GM19438 (cell line): ENCODE measurements at regions not wholly inside any gene's neighbourhood (a gene's known extent, or its start where the extent isn't known, plus 50 kb on each side); places are given as distances from the start of the nearest gene placed in this dataset.
"Not testable (repeated sequence)": the region's sequence is repeated elsewhere in the genome, so short reads cannot be mapped to it uniquely, and the experiment has no call there.

ENCODE experiments used
- ATAC-seq: cut with Tn5 transposase; IDR thresholded peaks from one replicate; pipeline ENCODE4 v1.9.1; 2021; ENCODE audit warnings: low read depth; ENCODE audit not compliant: unreplicated experiment

GRCh38 chr13:82501834-82502233 is 1380.4 kb downstream of the SLITRK1 start:
- ATAC-seq = no peak

GRCh38 chr13:82480415-82480814 is 1401.9 kb downstream of the SLITRK1 start:
- no peak for ATAC-seq

GRCh38 chr13:82477436-82477835 is 1404.8 kb downstream of the SLITRK1 start:
- no peak for ATAC-seq

DNA sequence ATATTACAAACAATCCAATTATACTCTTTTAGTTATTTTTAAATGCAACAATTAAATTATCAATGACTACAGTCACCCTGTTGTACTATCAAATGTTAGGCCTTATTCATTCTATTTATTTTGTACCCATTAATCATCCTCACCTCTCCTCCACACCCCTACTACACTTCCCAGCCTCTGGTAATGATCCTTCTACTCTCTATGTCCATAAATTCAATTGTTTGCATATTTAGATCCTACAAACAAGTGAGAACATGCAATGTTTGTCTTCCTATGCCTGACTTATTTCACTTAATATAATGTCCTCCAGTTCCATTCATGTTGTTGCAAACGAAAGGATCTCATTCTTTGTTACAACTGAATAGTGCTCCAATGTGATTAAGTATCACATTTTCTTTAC is 1414.6 kb downstream of the SLITRK1 start:
- ATAC-seq = no peak

- not testable (repeated sequence) for ATAC-seq
Measured at GRCh38 chr13:82459575-82459974, 1422.7 kb downstream of the SLITRK1 start.

DNA sequence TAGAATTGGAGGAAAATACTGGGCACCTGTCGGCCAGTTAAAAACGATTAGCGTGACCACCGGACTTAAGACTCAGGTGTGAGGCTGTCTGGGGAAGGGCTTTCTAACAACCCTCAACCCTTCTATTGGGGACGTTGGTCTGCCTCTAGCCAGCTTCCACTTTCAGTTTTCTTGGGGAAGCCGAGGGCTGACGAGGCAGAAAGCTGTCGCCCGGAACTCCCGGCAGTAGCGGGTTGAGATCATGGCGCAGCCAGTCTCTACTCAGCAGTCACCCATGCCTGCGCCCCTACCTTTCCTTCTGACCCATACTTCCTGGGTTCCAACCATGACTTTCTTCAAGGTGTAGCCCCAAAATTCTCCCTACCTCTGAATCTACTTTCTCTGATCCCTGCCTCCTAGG is 1424.1 kb downstream of the SLITRK1 start:
- ATAC-seq = no peak

DNA sequence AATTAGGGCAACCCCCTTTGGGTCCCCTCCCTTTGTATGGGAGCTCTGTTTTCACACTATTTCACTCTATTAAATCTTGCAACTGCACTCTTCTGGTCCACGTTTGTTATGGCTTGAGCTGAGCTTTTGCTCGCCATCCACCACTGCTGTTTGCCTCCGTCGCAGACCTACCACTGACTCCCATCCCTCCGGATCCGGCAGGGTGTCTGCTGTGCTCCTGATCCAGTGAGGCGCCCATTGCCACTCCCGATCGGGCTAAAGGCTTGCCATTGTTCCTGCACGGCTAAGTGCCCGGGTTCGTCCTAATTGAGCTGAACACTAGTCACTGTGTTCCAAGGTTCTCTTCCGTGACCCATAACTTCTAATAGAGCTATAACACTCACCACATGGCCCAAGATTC is 1424.7 kb downstream of the SLITRK1 start:
- not testable (repeated sequence) for ATAC-seq

DNA sequence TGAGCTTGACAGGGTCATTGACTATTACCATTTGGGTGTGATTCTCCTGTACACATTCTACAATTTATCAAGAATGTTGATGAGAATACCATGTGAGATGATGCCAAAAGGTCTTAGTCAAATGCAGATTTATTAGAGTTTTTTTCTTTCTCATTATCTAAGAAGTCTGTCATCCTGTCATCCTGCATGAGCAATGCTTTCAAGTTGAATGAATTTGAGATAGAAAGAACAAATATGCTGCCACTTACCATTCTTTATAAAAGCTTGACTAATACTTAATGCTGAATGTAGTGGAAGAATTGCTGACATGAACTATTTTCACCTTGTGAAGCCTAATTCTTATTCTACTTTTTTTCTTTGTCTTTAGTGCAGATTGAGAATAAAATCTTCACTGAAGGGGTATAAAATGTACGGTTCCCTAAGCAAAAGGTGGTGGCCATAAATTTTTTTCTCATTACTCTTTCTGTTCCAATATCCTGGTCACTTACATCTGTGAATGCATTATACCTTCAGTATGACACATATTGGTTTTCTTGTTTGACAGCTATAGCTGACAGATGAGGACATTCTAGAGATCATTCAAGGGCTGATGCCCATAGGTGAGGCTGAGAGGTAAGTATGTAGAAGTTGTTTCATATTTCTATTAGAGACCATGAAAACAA is 1434.7 kb downstream of the SLITRK1 start:
- ATAC-seq = no peak

DNA sequence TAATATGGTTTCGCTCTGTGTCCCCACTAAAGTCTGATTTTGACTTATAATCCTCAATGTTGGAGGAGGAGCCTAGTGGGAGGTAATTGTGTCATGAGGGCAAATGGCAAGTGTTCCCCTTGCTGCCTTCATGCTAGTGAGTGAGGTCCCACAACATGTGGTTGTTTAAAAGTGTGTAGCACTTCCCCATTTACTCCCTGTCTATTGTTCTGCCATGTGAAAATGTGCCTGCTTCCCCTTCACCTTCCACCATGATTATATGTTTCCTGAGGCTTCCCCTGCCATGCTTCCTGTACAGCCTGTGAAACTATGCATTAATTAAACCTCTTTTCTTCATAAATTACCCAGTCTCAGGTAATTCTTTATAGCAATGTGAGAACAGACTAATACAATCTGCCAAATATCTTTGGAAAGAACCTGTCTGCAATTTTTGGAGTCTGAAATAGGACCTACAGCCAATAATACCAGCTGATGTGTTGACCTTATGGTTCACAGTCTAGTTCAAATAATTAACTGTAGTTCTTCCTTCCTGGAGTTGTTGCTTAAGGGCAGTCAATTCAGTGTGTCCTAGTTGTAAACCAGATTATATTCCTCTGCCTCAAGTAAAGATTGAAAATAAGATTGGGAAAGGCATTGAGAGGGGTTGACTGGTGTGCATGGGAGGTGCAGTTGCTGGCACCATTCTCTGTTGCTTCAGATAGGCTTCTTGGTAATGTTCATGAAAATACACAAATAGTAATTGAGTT is 1442.9 kb downstream of the SLITRK1 start:
- no peak for ATAC-seq

DNA sequence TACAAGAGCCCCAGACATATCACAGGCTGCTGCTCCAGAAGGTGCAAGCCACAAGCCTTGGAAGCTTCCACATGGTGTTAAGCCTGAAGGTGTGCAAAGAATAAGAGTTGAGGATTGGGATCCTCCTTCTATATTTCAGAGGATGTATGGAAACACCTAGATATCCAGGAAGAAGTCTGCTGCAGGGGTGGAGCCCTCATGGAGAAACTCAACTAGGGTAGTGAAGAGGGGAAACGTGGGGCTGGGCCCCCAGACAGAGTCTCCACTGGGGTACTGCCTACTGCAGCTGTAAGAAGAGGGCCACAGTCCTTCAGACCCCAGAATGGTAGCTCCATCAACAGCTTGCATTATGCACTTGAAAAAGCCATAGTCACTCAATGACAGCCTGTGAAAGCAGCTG is 1444.0 kb downstream of the SLITRK1 start:
- ATAC-seq = no peak

GRCh38 chr13:82436099-82436585 is 1446.1 kb downstream of the SLITRK1 start:
- ATAC-seq = no peak

DNA sequence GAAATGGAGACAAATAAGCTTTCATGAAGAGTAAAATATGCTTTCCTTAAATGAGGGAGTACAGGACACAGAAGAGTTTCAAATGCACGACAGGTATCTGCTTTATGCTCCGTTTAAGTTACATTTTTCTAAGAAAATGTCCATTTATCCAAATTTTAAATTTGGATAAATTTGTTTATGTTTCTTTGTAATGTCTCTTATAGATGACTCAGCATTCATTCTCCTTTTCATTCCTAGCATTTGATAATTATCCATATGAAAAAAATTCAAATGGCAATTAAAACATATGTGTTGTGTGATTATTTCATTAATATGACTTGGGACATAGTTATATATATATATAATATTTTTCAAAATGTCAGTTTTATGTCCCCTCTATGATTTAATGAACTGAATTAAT is 1449.3 kb downstream of the SLITRK1 start:
- ATAC-seq = no peak

DNA sequence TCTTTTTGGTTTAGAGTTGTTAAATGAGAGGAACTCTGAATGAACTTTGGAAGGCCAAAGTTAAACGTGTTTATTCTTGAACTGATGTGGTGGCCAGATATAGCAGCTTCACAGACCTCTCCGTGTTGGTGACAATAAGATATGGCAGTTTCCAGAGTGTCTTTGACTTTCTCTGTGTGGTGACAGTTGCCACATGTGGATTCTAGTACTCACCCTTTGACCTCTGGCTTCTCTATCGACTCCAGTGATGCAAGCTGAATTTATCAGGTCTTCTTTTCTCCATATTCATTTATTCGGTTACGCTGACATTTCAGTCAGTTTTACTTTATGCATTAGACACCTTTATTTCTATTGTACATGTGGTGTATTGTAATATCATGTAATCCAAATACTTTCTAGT is 1469.5 kb downstream of the SLITRK1 start:
- no peak for ATAC-seq

DNA sequence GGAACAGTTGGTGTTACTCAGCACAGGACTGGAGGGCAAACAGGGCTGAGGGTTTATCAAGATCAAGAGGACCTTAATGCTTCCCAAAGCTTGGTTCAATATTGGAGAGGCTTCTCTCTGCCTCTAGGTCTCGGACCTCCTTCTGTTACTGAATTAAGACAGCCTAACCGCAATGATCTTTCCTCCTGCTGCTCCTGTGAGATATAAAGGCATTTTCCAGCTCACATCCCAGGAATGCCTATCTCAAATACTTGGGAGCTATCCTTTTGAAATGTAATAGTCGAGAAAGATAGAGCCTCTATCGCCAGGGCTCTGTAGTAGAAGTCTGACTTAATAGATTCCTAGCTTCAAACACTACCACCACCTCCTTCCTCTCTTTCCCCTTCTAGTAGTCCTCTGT is 1475.0 kb downstream of the SLITRK1 start:
- ATAC-seq = no peak

- no peak for ATAC-seq
Measured at GRCh38 chr13:82374719-82375118, 1507.6 kb downstream of the SLITRK1 start.

DNA sequence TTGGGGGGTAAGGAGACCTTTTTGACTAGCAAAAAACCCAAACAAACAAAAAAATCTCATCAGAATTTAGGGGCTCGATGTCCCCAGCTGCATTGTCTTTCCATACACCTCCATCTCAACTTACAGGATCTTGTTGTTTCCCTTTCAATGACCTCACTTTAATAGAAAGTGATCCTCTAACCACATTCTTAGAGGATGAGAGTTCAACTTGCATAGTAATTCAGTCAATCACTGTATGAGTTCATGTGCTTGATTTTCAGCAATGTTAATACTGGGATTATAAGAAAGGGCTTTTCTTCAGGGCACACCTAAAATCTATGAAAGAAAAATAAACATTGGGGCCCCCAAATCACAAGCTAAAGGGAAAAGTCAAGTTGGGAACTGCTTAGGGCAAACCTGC is 1512.0 kb downstream of the SLITRK1 start:
- ATAC-seq = no peak

DNA sequence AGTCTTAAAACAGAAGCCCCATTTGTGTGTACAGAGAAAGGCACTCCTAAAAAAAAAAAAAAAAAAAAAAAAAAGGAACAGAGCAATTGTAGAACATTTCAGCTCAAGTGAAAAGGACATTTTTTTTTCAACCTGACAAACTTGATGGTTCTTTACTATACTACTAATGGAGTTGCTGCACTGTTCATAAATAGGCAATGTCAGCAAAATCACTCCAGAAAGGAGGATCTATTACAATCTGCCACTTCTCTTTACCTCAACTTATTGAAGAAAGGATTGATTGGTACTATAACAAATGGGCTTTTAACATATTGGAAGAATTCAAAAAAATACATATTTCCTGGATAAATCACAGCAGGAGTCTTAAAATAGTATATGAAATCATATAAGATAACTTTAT is 1517.7 kb downstream of the SLITRK1 start:
- ATAC-seq = no peak

GRCh38 chr13:82358284-82358683 is 1524.0 kb downstream of the SLITRK1 start:
- no peak for ATAC-seq

DNA sequence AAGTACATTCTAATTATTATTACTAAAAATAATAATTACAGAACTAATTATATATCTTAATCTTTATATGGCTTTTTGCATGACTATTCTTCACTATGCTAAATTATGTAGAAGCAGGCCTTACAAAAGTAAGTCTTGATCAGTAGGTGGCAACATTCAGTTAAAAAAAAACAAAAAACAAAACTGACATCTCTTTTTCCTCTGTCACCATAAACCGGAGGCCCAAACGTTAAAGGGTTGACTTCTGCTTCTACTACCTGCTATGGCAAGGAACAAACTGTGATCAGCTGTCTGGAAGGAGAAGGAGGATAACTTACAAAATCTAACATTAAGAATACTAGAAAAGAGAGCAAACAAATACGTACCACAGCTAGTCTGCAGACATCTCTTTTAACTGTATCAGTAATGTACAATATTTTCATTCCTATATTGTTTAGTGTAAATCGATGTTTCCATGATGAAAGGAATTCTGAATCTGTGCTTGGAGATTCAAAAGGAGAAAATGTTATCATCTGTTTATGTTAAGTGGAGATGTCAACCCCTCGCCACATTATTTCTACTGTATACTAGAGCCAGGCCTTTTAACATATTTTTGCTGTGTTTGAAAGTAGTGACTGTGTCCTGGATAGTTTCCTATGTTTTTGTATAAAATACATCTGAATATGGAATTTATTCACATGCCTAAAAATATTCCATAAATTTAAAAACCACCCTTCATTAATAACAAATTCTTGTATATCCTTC is 1525.4 kb downstream of the SLITRK1 start:
- ATAC-seq = no peak

DNA sequence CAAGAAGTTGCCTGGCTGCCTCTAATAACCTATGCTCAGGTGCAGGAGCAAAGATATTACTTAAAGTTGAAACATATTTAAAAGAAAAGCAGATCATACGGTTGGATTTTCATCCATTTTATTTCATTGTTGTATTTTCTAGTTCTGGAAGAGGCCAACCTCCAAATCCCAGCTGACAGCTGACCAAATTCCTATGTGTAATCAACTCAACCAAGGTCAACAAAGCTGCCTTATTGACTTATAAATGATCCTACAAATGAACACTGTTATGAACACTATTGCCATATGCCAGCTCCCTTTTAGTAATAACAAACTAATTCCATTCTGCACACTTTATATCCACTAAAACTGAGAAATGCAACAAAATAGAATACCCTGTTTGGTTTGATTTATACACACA is 1537.4 kb downstream of the SLITRK1 start:
- no peak for ATAC-seq

DNA sequence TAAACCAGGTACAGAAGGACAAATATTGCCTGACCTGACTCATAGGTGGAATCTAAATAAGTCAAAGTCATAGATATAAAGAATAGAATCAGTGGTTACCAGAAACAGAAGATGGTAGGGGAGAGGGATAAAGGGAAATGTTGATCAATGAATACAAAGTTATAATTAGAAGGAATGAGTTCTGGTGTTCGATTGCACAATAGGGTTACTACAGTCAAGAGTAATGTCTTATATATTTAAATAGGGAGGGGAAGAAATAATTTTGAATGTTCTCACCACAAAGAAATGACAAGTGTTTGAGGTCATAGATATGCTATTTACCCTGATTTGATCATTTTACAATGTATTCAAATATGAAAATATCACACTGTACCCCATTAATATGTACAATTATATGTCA is 1541.2 kb downstream of the SLITRK1 start:
- no peak for ATAC-seq
